ENCODE measurements at regions not wholly inside any gene's neighbourhood (a gene's known extent, or its start where the extent isn't known, plus 50 kb on each side); places are given as distances from the start of the nearest gene placed in this dataset.

GRCh38 chr4:181345931-181346330 lies 897.3 kb upstream of the TENM3 start:
- Histone ChIP-seq H3K4me3 (ENCODE audit: low read depth, low read length) (no peak overlapping the region), H3K27ac (ENCODE audit: low read depth, low read length) (no peak overlapping the region), H3K36me3 (ENCODE audit: control insufficient read depth, insufficient read depth, low read length) (no peaks in the 10 kb centered on the region), H3K27me3 (ENCODE audit: control insufficient read depth, insufficient read depth, low read length) (no peaks in the 10 kb centered on the region), H3K9me3 (ENCODE audit: control insufficient read depth, insufficient read depth, low read length) (no peaks in the 10 kb centered on the region), H3K9ac (ENCODE audit: low read depth, low read length) (no peak overlapping the region), H3K4me1 (ENCODE audit: control insufficient read depth, insufficient read depth, low read length) (peaks cover 11% of the 10 kb centered on the region)

- H3K4me3 ChIP-seq (ENCODE audit: low read depth, low read length), result no peak overlapping the region
- no peaks in the 10 kb centered on the region for H3K27me3 ChIP-seq (ENCODE audit: control insufficient read depth, insufficient read depth, low read length)
- H3K9ac ChIP-seq (ENCODE audit: low read depth, low read length), result no peak overlapping the region
- H3K27ac ChIP-seq (ENCODE audit: low read depth, low read length), result no peak overlapping the region
- no peaks in the 10 kb centered on the region for H3K9me3 ChIP-seq (ENCODE audit: control insufficient read depth, insufficient read depth, low read length)
- peaks cover 26% of the 10 kb centered on the region for H3K4me1 ChIP-seq (ENCODE audit: control insufficient read depth, insufficient read depth, low read length)
- no peaks in the 10 kb centered on the region for H3K36me3 ChIP-seq (ENCODE audit: control insufficient read depth, insufficient read depth, low read length)
These were observed 892.4 kb upstream of the TENM3 start for GRCh38 chr4:181350615-181351415.

GRCh38 chr4:181364504-181364903 lies 878.7 kb upstream of the TENM3 start:
- Histone ChIP-seq H3K36me3 (ENCODE audit: control insufficient read depth, insufficient read depth, low read length) (no peaks in the 10 kb centered on the region), H3K4me1 (ENCODE audit: control insufficient read depth, insufficient read depth, low read length) (0 out of 2 replicates have a peak, but pooled peaks cover 3% of the 10 kb centered on the region), H3K4me3 (ENCODE audit: low read depth, low read length) (no peak overlapping the region), H3K9ac (ENCODE audit: low read depth, low read length) (no peak overlapping the region), H3K9me3 (ENCODE audit: control insufficient read depth, insufficient read depth, low read length) (no peaks in the 10 kb centered on the region), H3K27me3 (ENCODE audit: control insufficient read depth, insufficient read depth, low read length) (no peaks in the 10 kb centered on the region), H3K27ac (ENCODE audit: low read depth, low read length) (no peak overlapping the region)

GRCh38 chr4:181365671-181366070 lies 877.5 kb upstream of the TENM3 start:
- Histone ChIP-seq H3K4me3 (ENCODE audit: low read depth, low read length) (no peak overlapping the region), H3K4me1 (ENCODE audit: control insufficient read depth, insufficient read depth, low read length) (0 out of 2 replicates have a peak, but pooled peaks cover 3% of the 10 kb centered on the region)

GRCh38 chr4:181372014-181372413 lies 871.2 kb upstream of the TENM3 start:
- Histone ChIP-seq H3K9me3 (ENCODE audit: control insufficient read depth, insufficient read depth, low read length) (no peaks in the 10 kb centered on the region), H3K27ac (ENCODE audit: low read depth, low read length) (no peak overlapping the region), H3K27me3 (ENCODE audit: control insufficient read depth, insufficient read depth, low read length) (no peaks in the 10 kb centered on the region), H3K9ac (ENCODE audit: low read depth, low read length) (no peak overlapping the region), H3K4me3 (ENCODE audit: low read depth, low read length) (no peak overlapping the region), H3K36me3 (ENCODE audit: control insufficient read depth, insufficient read depth, low read length) (no peaks in the 10 kb centered on the region), H3K4me1 (ENCODE audit: control insufficient read depth, insufficient read depth, low read length) (peaks cover 8% of the 10 kb centered on the region; the same call in 1 of the 2 replicates)

More at GRCh38 chr4:181365671-181366070, 877.5 kb upstream of the TENM3 start:
- Histone ChIP-seq H3K9ac (ENCODE audit: low read depth, low read length) (no peak overlapping the region), H3K36me3 (ENCODE audit: control insufficient read depth, insufficient read depth, low read length) (no peaks in the 10 kb centered on the region), H3K9me3 (ENCODE audit: control insufficient read depth, insufficient read depth, low read length) (no peaks in the 10 kb centered on the region), H3K27me3 (ENCODE audit: control insufficient read depth, insufficient read depth, low read length) (no peaks in the 10 kb centered on the region), H3K27ac (ENCODE audit: low read depth, low read length) (no peak overlapping the region)

GRCh38 chr4:181376058-181376457 lies 867.1 kb upstream of the TENM3 start:
- Histone ChIP-seq H3K9ac (ENCODE audit: low read depth, low read length) (no peak overlapping the region), H3K27me3 (ENCODE audit: control insufficient read depth, insufficient read depth, low read length) (no peaks in the 10 kb centered on the region), H3K9me3 (ENCODE audit: control insufficient read depth, insufficient read depth, low read length) (no peaks in the 10 kb centered on the region), H3K27ac (ENCODE audit: low read depth, low read length) (no peak overlapping the region), H3K4me3 (ENCODE audit: low read depth, low read length) (no peak overlapping the region), H3K36me3 (ENCODE audit: control insufficient read depth, insufficient read depth, low read length) (no peaks in the 10 kb centered on the region), H3K4me1 (ENCODE audit: control insufficient read depth, insufficient read depth, low read length) (peaks cover 8% of the 10 kb centered on the region; the same call in 1 of the 2 replicates)

GRCh38 chr4:181388061-181388460 lies 855.1 kb upstream of the TENM3 start:
- H3K4me1 ChIP-seq (ENCODE audit: control insufficient read depth, insufficient read depth, low read length), result no peaks in the 10 kb centered on the region; the same call in 1 of the 2 replicates
- no peaks in the 10 kb centered on the region for H3K9me3 ChIP-seq (ENCODE audit: control insufficient read depth, insufficient read depth, low read length)
- no peaks in the 10 kb centered on the region for H3K36me3 ChIP-seq (ENCODE audit: control insufficient read depth, insufficient read depth, low read length)
- no peaks in the 10 kb centered on the region for H3K27me3 ChIP-seq (ENCODE audit: control insufficient read depth, insufficient read depth, low read length)
- no peak overlapping the region for H3K27ac ChIP-seq (ENCODE audit: low read depth, low read length)
- no peak overlapping the region for H3K4me3 ChIP-seq (ENCODE audit: low read depth, low read length)
- H3K9ac ChIP-seq (ENCODE audit: low read depth, low read length), result no peak overlapping the region

GRCh38 chr4:181416966-181417365 lies 826.2 kb upstream of the TENM3 start:
- Histone ChIP-seq H3K4me3 (ENCODE audit: low read depth, low read length) (no peak overlapping the region), H3K27me3 (ENCODE audit: control insufficient read depth, insufficient read depth, low read length) (no peaks in the 10 kb centered on the region), H3K36me3 (ENCODE audit: control insufficient read depth, insufficient read depth, low read length) (no peaks in the 10 kb centered on the region), H3K9ac (ENCODE audit: low read depth, low read length) (no peak overlapping the region), H3K4me1 (ENCODE audit: control insufficient read depth, insufficient read depth, low read length) (no peaks in the 10 kb centered on the region), H3K27ac (ENCODE audit: low read depth, low read length) (no peak overlapping the region), H3K9me3 (ENCODE audit: control insufficient read depth, insufficient read depth, low read length) (no peaks in the 10 kb centered on the region)

- no peaks in the 10 kb centered on the region for H3K9me3 ChIP-seq (ENCODE audit: control insufficient read depth, insufficient read depth, low read length)
- H3K4me3 ChIP-seq (ENCODE audit: low read depth, low read length), result no peak overlapping the region
- no peaks in the 10 kb centered on the region for H3K27me3 ChIP-seq (ENCODE audit: control insufficient read depth, insufficient read depth, low read length)
- H3K4me1 ChIP-seq (ENCODE audit: control insufficient read depth, insufficient read depth, low read length), result no peaks in the 10 kb centered on the region
- H3K36me3 ChIP-seq (ENCODE audit: control insufficient read depth, insufficient read depth, low read length), result no peaks in the 10 kb centered on the region
- H3K9ac ChIP-seq (ENCODE audit: low read depth, low read length), result no peak overlapping the region
- no peak overlapping the region for H3K27ac ChIP-seq (ENCODE audit: low read depth, low read length)
These were observed 824.7 kb upstream of the TENM3 start for GRCh38 chr4:181418496-181418895.

- Histone ChIP-seq H3K4me1 (ENCODE audit: control insufficient read depth, insufficient read depth, low read length) (no peaks in the 10 kb centered on the region), H3K9me3 (ENCODE audit: control insufficient read depth, insufficient read depth, low read length) (no peaks in the 10 kb centered on the region), H3K9ac (ENCODE audit: low read depth, low read length) (no peak overlapping the region), H3K36me3 (ENCODE audit: control insufficient read depth, insufficient read depth, low read length) (no peaks in the 10 kb centered on the region), H3K4me3 (ENCODE audit: low read depth, low read length) (no peak overlapping the region), H3K27ac (ENCODE audit: low read depth, low read length) (no peak overlapping the region), H3K27me3 (ENCODE audit: control insufficient read depth, insufficient read depth, low read length) (no peaks in the 10 kb centered on the region)
These were observed 822.3 kb upstream of the TENM3 start for GRCh38 chr4:181420950-181421349.

GRCh38 chr4:181424362-181425016 lies 818.7 kb upstream of the TENM3 start:
- no peaks in the 10 kb centered on the region for H3K9me3 ChIP-seq (ENCODE audit: control insufficient read depth, insufficient read depth, low read length)
- no peaks in the 10 kb centered on the region for H3K27me3 ChIP-seq (ENCODE audit: control insufficient read depth, insufficient read depth, low read length)
- no peak overlapping the region for H3K4me3 ChIP-seq (ENCODE audit: low read depth, low read length)
- H3K27ac ChIP-seq (ENCODE audit: low read depth, low read length), result no peak overlapping the region
- no peak overlapping the region for H3K9ac ChIP-seq (ENCODE audit: low read depth, low read length)
- H3K4me1 ChIP-seq (ENCODE audit: control insufficient read depth, insufficient read depth, low read length), result no peaks in the 10 kb centered on the region
- H3K36me3 ChIP-seq (ENCODE audit: control insufficient read depth, insufficient read depth, low read length), result no peaks in the 10 kb centered on the region
